Islet precursor cell (in vitro differentiated cells): ENCODE measurements at regions not wholly inside any gene's neighbourhood (a gene's known extent, or its start where the extent isn't known, plus 50 kb on each side); places are given as distances from the start of the nearest gene placed in this dataset.

Source experiments
- DNase-seq: peaks from one replicate; pipeline ENCODE4 v3.0.0-alpha.2; 2018

- peak; percentile 52 for DNase-seq
Measured at GRCh38 chr10:78868861-78869260, 199.9 kb upstream of the ZMIZ1 start.

DNA sequence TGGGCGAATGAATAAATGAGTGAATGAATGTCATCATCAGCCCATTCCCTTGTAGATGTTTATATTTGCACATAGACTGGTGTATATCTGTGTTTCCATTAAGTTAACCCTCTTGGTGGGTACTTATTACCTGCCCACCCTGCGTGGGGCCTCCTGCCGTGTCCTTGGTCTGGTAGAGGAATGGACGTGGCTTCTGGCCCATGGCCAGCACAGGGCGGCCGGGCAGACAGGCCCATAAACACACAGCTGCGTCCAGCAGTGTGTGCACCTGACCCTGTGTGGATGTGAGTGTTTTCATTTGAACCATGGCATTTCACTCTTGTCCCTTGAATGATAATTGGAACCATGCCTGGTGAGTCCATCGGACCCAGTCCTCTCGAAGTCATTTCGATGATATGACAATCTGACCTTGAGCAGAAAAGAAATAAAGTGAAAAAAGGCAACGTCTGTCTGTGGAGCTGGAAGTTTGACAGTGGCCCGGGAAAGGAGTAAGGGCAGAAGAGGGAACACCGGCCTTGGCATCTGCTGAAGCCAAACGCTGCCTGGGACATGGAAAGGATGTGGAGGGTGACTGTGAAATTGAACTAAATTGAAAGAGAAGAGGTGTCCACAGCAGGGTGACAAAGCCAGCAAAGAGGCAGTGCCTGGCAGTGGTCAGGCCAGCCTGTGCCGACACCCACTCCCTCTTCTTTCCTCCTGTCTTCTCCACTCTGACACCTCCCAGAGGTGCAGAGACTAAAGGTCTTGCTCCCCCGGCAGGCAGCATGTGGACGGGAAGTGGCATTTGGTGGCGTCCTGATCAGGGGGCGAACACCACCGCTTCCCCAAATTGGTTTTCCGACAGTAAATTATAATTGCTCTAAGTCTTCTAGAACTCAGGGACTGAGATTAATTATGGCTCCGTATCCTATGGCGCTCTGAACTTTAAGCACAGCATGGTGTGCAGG is 199.0 kb upstream of the ZMIZ1 start:
- no peak for DNase-seq

- DNase-seq, result no peak
Measured at GRCh38 chr10:78870458-78870857, 198.3 kb upstream of the ZMIZ1 start.

GRCh38 chr10:78871796-78872195 is 197.0 kb upstream of the ZMIZ1 start:
- DNase-seq, result no peak

DNA sequence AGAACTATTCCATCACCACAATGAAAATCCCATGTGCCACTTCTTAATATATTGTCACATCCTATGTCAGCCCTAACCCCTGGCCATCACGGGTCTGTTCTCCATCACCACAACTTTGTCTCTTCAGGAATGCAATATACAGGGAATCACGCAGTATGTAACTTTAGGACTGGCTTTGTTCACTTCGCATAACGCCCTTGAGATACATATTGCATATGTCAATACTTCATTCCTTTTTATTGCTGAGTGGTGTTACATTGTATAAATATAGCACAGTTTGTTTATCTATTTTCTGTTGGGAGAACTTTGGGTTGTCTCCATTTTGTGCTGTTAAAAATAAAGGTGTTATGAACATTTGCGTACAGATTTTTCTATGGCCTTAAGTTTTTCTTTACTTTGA is 195.4 kb upstream of the ZMIZ1 start:
- no peak for DNase-seq

DNA sequence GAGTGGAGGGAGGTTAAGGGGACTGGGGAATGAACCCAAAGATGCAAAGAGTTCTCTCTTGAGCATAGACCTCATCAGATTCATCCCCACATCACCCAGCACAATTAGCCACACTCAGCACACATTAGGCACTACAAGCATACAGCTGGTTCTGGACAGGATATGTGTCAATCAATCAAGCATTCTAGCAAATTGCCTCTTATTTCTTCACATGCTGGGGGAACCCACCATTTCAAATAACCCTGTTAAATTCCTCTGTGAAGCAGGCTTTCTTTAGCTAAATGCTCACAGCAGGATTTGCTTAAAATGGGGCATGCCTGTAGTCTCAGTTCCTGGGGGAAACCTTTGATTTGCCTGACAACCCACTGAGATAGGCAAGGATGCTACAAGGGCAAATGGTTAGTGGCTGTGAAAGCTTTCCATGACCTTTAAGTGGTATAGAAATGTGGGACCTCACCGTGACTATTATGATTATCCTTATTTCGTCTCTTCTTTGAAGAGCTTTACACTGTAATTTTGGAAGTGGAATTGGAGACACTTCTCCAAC is 193.4 kb upstream of the ZMIZ1 start:
- peak; percentile 17 for DNase-seq

GRCh38 chr10:78875932-78876331 is 192.8 kb upstream of the ZMIZ1 start:
- peak; percentile 28 for DNase-seq

DNA sequence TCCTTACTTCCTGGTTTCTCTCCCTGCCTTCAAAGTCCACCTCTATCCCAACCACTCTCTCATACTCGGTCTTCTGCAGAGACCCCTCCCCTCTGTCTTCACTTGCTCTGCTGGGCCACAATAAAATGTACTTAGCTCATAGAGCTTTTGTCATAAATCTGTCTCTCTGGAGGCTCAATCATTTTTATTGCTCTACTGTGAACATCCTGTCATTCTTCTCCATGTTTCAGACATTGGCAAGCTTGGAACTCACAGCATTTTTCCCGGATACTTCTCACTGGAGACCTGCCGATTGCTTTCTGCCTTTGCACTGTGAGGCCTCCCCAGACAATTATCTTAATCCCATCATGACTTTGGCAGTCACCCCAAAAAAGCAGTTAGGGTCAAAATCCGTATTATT is 192.3 kb upstream of the ZMIZ1 start:
- DNase-seq, result no peak

- no peak for DNase-seq
Measured at GRCh38 chr10:78879621-78880020, 189.1 kb upstream of the ZMIZ1 start.

DNA sequence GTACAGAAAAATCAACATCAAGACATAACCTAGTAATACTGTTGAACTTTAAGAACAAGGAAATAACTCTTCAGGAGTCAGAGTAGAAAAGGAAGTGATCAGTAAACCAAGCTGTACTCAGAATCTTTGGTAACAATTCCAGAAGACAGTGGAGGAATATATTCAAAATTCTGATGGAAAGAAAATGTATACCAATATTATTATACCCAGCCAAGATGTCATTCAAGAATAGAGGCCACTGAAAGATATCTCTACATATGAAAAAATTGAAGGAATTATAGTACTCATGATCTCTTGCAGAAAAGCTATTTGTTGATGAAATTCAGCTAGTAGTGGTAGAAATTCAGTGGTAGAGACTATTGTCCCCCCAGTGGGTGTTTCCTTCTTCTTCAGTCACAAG is 182.6 kb upstream of the ZMIZ1 start:
- DNase-seq, result no peak

DNA sequence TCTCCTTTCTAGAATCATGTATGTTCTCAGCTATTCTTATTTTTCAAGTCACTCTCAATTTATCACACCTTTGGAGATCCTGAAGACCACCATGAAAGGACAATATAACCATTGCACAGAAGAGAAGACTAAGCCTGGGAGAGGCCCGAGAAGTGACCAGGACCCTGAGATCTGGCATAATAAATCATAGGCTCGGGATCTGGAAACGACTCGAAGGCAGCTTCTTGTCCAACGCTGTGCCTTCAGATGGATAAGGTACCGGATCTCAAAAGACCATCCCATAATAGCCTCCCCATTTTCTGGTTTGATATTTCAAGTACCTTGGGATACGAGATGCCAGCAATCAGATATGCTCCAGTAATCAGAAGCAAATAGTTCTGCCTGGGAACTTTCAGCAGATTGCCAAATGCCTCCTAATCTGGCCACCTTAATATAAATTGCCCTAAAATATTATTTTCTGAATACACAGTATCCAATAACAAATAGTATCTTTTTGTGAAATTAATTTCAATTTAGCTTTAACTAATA is 179.2 kb upstream of the ZMIZ1 start:
- no peak for DNase-seq

DNA sequence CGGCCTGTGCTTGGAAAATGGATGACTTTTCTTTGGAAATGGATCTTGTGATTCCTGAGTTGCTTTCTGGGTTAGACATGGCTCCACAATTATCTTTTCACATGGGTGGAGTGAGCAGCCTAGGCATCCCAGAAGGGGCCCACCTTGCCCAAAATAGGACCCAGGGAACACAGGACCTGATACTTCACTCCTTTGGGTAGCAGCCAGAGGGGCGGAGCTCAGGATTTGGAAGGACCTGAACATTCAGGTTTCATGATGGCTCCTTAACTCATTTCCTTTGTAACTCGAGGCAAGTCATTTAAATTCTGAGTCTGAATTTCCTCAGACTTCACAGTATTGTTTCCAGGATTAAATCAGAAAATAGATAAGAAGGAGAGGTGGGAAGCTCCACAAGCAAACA is 178.3 kb upstream of the ZMIZ1 start:
- peak; percentile 27 for DNase-seq

- DNase-seq, result peak; percentile 19
Measured at GRCh38 chr10:78891741-78892140, 177.0 kb upstream of the ZMIZ1 start.

DNA sequence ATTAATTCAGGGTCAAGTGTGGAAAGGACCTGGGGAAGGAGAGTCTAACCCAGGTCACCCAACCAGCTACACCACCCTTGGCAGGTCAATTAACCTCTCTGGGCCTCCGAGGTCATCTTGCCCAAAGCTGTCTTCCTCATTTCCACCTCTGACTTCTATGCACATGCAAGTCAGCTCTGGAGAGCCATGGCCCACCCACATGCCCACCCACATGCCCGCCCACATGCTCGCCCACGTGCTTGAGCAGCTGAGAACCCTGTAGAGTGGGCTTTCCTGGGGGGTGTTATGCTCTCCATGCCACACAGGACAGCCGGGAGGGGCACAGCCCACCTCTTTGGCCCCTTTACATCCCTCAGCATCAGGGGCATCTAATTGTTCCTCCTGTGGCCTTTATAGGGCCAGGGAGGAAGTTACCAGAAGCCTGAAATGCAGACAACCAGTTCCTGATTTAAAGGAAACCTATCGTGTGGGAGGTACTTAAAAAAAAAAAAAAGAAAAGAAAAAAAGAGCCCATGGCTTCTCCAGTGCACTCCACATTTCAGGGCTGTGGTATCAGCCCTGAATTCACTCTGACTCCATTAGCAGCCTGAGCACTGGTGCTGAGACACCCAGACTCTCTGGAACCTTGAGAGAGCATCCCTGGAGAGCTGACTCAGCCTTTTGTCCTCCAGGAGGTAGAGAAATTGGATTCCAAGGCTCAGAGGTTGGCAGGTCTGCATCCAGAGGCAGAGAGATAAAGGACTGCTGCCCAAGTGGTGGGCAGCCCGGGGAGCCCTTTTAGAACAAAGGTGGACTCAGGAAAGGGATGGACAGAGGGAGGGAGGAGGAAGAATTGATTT is 176.2 kb upstream of the ZMIZ1 start:
- peak; percentile 68 for DNase-seq

DNA sequence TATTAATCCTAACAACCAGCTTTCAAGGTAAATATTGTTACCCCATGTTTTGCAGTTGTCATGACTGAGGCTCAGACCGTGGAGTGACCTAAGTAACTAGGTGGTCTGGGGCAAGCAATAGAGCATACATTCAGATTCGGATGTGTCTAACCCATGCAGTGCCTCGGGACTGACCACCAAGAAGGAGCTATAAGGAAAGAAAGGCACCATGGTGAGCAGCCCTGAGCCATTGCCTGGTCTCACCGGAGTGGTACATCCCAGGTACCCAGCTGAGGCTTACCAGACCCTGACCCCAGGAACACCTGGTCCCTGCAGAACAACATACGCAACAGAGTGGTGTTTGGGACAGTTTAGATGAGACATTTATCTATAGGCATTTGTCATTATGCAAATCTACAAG is 175.5 kb upstream of the ZMIZ1 start:
- peak; percentile 16 for DNase-seq

- DNase-seq, result peak; percentile 53
Measured at GRCh38 chr10:78894089-78894840, 174.5 kb upstream of the ZMIZ1 start.

GRCh38 chr10:78894841-78895195 is 173.9 kb upstream of the ZMIZ1 start:
- peak; percentile 33 for DNase-seq

GRCh38 chr10:78895469-78895868 is 173.3 kb upstream of the ZMIZ1 start:
- DNase-seq, result peak; percentile 29

GRCh38 chr10:78896159-78896928 is 172.4 kb upstream of the ZMIZ1 start:
- DNase-seq, result peak; percentile 35

- DNase-seq, result peak; percentile 27
Measured at GRCh38 chr10:78898341-78899097, 170.2 kb upstream of the ZMIZ1 start.
